ENCODE measurements at regions not wholly inside any gene's neighbourhood (a gene's known extent, or its start where the extent isn't known, plus 50 kb on each side); places are given as distances from the start of the nearest gene placed in this dataset.

DNA sequence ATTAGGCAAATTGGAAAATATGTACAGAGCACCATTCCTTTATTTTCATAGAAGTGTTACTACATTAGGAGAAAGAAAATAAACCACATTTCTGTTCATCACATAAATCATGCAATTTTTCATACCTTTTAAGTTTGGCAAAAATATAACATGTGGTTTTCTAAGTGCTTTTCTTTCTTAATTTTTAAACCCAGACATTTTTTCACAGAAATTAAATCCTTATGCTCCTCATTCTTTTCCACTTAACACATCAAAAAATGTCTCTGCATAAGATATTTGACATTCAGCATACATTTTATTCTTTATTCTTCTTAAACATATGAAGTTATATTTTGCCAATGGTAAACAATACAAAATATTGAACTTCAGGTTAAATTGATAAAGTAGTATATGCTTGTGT is 826.6 kb upstream of the SLIT2 start (continued):
- TF ChIP-seq, protein P1, sequence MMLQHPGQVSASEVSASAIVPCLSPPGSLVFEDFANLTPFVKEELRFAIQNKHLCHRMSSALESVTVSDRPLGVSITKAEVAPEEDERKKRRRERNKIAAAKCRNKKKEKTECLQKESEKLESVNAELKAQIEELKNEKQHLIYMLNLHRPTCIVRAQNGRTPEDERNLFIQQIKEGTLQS (CRISPR knock-in tag; IDR thresholded peaks at IDR 0.05) = no peak
- no peak for TF ChIP-seq ISX (CRISPR knock-in tag; conservative IDR thresholded peaks at IDR 0.05)

DNA sequence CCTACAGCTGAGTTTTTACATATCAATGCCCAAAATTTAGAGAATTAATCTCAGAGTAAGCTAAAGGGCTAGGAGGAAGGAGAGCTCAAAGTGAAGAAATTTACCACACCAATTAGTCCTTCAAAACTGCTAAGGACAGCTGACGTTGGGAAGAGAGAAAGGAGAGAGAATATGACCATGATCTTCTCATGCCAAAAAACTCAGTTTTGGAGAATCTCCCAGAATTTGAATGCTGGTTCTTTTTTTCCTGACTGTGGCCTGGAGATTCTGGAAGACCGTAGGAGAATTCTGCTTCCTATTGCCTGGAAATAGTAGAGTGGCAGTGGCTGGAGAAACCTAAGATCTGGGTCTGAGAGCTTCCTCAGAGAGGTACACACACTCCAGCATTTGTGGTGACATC is 834.4 kb upstream of the SLIT2 start:
- no TSS peak for BruUV-seq (replicated peaks)
- no peak overlapping the region for H3K9ac ChIP-seq (ENCODE audit: insufficient read depth, low read depth, low read length)
- WGBS (ENCODE audit: low lambda C conversion rate) = 0% methylated on average over 2 of the region's 2 CpGs
- H3K27ac ChIP-seq (ENCODE audit: extremely low read length, insufficient read depth, low read length) = no peak overlapping the region
- H3K4me1 ChIP-seq (ENCODE audit: insufficient read depth, low read length) = no peaks in the 10 kb centered on the region
- H3K4me2 ChIP-seq (ENCODE audit: low read depth, low read length) = no peak overlapping the region
- H2AFZ ChIP-seq (ENCODE audit: low read length) = no peak overlapping the region
- H3K9me3 ChIP-seq (ENCODE audit: low read length) = peaks cover 65% of the 10 kb centered on the region
- TF ChIP-seq, protein P1 (CRISPR knock-in tag; IDR thresholded peaks at IDR 0.05) = no peak
- no peak for TF ChIP-seq ZBTB38 (CRISPR knock-in tag; IDR thresholded peaks at IDR 0.05)
- H3K79me2 ChIP-seq (ENCODE audit: insufficient read depth, low read length) = no peaks in the 10 kb centered on the region
- no peaks in the 10 kb centered on the region for H3K36me3 ChIP-seq (replicated peaks in 1 of 2; ENCODE audit: control insufficient read depth in 1 of 2, insufficient read depth in 2 of 2, low read length in 2 of 2)
- H3K27me3 ChIP-seq (ENCODE audit: control insufficient read depth in 1 of 2, insufficient read depth in 2 of 2, low read length in 2 of 2) = no peaks in the 10 kb centered on the region
- H3K4me3 ChIP-seq (replicated peaks in 1 of 3; ENCODE audit: insufficient read depth in 1 of 3, low read depth in 2 of 3, low read length in 3 of 3) = no peak overlapping the region
- intact Hi-C loops (cut with micrococcal nuclease; ENCODE audit: unreplicated experiment) (no loop called here), in situ Hi-C loops (cut with HindIII; ENCODE audit: extremely low pct_ligation_motif_present, low pct_unique_long_range_greater_than_20kb) (no loop called here)
- POLR2A ChIA-PET = no interaction called here
- CTCF ChIA-PET (ENCODE audit: low intra/inter-chr PET ratio, low total read pairs) = no interaction called here
- no peak for ATAC-seq
- no peak for DNase-seq (ENCODE audit: low spot score)
- FAIRE-seq = no peak
- no peaks in the 10 kb centered on the region for H4K20me1 ChIP-seq (ENCODE audit: insufficient read depth, low read length)

DNA sequence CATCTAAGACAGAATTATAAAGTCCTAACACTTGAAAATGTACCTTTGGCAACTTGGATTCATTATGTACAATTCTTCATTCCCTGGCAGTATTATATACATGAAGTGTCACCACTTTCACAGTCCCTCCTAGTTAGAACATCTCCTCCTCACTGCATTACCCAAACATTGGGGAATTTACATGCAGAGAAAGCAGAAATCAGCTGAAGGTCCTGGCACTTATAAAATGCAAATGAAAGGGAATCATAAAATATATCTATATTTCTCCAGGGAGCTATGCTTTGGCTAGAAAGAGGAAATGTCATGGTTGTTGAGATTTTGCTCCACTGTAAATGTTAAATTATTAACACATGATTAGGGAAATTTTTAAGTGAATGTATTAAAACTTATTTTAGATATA is 835.6 kb upstream of the SLIT2 start:
- ATAC-seq = no peak
- Histone ChIP-seq H3K36me3 (replicated peaks in 1 of 2; ENCODE audit: control insufficient read depth in 1 of 2, insufficient read depth in 2 of 2, low read length in 2 of 2) (no peaks in the 10 kb centered on the region), H3K4me1 (ENCODE audit: insufficient read depth, low read length) (no peaks in the 10 kb centered on the region), H3K27me3 (ENCODE audit: control insufficient read depth in 1 of 2, insufficient read depth in 2 of 2, low read length in 2 of 2) (no peaks in the 10 kb centered on the region), H4K20me1 (ENCODE audit: insufficient read depth, low read length) (no peaks in the 10 kb centered on the region), H3K4me3 (replicated peaks in 1 of 3; ENCODE audit: insufficient read depth in 1 of 3, low read depth in 2 of 3, low read length in 3 of 3) (no peak overlapping the region), H3K79me2 (ENCODE audit: insufficient read depth, low read length) (no peaks in the 10 kb centered on the region), H2AFZ (ENCODE audit: low read length) (no peak overlapping the region), H3K4me2 (ENCODE audit: low read depth, low read length) (no peak overlapping the region), H3K27ac (ENCODE audit: extremely low read length, insufficient read depth, low read length) (no peak overlapping the region), H3K9ac (ENCODE audit: insufficient read depth, low read depth, low read length) (no peak overlapping the region), H3K9me3 (ENCODE audit: low read length) (peaks cover 68% of the 10 kb centered on the region)
- intact Hi-C loops (cut with micrococcal nuclease; ENCODE audit: unreplicated experiment) = no loop called here
- POLR2A ChIA-PET = no interaction called here
- DNase-seq (ENCODE audit: low spot score) = no peak
- CTCF ChIA-PET (ENCODE audit: low intra/inter-chr PET ratio, low total read pairs) = no interaction called here
- BruUV-seq (replicated peaks) = no TSS peak
- TF ChIP-seq ZNF75D (CRISPR knock-in tag; IDR thresholded peaks at IDR 0.05; ENCODE audit: borderline replicate concordance) (no peak), SOX6 (IDR thresholded peaks at IDR 0.05) (no peak), SOX6 (CRISPR knock-in tag; IDR thresholded peaks at IDR 0.05) (no peak), ZNF382 (CRISPR knock-in tag; IDR thresholded peaks at IDR 0.05; ENCODE audit: borderline replicate concordance) (no peak)
- no peak for FAIRE-seq
- in situ Hi-C loops (cut with HindIII; ENCODE audit: extremely low pct_ligation_motif_present, low pct_unique_long_range_greater_than_20kb) = no loop called here

Data from HepG2 (cell line).